SKM-1 treated with dmso at 0.1 percent for 144 hours (cell line): ENCODE measurements at regions not wholly inside any gene's neighbourhood (a gene's known extent, or its start where the extent isn't known, plus 50 kb on each side); places are given as distances from the start of the nearest gene placed in this dataset.

ENCODE experiments used
- DNase-seq: peaks from one replicate; lab custom pipeline; 2025; ENCODE audit not compliant: unreplicated experiment; lab: John Stamatoyannopoulos, UW

DNA sequence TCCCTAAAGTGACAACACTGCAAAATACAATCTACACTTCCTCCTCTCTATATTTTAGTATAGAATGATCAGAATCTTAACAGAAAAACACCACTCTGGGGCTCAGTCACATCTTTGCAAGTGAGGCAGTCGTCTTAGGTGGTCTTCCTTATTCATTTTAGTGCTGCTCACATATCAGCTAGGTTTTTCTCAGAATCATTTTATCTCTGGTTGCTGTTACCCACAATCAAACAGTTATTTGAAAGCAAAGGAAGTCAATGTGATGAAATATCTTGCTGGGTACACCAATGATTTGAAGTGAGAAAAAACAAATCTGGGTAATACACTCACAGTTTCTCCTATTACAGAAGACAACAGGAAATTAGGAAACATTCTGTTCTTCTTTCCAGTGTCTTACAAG, 275.2 kb downstream of the DSEL start:
- no peak for DNase-seq

DNA sequence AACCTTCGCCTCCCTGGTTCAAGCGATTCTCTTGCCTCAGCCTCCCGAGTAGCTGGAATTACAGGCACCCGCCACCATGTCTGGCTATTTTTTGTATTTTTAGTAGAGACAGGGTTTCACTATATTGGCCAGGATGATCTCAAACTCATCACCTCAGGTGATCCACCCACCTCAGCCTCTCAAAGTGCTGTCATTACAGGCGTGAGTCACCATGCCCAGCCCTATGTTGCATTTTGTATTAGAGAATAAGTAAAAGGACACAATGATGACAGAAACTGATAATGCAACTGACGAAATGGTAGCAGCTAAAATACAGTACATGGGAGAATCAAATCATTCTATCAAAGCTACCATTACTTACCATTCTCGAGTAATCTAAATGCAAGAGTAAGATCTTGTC, 276.7 kb downstream of the DSEL start:
- DNase-seq, result no peak

DNA sequence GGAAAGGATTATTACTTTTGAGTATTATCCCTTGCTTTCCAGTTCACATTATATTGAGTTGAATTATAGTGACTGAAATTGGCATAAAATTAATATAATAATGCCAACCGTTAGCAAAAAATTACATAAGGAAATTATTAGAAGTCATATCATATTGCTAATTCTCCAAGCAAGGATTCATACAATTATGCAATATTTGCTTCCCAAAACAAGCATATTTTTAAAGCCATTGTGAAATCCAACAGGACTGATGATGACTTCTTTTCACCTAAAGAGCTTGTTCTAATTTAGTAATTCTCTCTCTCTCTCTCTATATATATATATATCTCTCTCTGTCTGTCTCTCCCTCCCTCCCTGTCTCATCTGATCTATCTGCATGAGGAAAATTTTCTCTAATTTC, 283.5 kb downstream of the DSEL start:
- no peak for DNase-seq

DNA sequence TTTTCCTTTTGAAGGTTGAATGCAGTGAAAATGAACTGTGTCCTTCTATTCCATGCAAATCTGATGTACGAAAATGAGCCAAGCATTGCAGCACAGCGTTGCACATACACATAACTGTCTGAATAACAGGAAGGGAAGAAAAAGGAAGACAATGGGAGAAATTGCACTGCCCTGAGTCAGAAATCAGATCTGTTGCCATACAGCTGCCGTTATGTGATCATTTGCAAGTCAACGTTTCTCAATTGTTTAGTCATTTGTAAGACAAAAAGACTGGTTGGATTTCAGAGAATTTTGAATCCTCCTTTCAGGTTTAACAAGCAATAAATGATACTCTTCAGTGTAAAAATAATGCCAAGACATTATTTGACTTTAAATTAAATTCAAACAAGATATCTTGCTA, 284.1 kb downstream of the DSEL start:
- DNase-seq, result no peak

DNA sequence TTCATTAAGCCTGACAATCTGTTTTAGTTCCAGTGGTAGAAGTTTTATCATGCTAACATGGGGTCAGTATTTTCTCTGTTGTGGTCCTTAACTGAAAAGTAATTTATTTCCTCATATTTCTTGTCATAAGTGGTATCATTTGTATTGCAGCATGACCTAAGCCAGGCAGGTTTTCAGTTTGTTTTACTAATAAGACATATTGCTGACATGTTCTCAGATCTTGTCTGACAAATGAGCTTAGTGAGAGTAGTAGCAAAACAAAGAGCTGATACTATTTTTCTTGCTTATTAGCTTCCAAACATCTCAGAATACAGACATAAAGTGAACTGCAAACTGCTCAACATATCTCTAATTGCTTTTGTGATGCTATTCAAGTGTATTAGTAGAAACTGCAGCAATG, 293.6 kb downstream of the DSEL start:
- DNase-seq, result no peak

DNA sequence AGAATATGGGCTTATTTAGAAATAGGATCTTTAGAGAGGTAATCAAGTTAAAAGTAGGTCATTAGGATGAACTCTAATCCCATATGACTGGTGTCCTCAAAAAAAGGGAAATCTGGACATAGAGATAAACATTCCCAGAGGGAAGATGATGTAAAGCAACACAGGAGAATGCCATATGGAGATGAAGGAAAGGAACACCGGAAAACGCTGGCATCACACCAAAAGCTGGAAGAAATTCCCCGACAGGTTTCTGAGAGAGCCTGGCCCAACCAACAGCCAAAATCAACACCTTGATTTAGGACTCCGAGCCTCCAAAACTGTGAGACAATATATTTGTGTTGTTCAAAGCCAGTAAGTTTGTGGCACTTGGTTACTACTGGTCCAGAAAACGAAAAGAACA, 296.7 kb downstream of the DSEL start:
- DNase-seq, result no peak

DNA sequence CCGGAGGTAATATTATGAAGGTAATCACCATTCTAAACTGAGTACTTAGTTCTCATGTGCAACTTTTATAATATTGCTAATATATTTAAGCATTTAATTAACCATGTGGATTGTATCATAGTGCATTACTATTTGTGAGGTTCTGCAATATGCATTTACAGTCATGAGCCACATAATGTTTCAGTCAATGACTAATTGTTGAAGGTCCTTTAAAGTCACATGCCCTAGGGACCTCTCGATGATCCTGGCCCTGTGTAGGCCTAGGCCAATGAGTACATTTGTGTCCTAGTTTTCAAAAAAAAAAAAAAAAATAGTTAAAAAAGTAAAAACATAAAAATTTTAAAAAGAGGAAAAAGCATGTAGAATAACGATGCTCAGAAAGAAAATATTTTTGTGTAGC, 298.0 kb downstream of the DSEL start:
- no peak for DNase-seq

DNA sequence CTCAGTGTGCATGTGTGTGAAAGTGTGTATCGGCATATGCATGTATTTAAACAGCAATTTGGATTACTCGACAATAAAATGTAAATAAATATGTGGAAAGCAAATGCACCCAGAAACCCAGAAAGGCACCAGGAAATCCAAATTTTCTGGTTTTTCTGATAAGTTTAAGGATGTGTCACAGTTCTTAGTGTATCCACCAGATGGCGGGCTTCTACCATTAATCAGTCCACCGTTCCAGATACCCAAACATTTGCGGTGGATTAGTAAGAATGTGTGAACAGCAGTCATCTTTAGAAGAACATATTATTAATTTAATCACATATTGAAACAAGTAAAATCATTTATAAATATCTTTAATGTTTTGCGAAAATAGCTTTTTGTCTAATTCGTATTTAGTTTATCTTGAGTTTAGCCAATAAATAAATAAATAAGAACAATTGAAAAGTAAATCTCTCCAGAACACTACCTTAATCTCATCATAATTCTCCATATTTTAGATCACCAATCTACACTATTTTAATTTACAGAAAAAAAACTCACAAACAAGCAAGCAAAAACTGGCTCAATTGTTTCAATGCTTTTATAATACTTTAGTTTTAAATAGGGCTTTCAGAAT, 298.9 kb downstream of the DSEL start:
- peak; percentile 40 for DNase-seq

DNA sequence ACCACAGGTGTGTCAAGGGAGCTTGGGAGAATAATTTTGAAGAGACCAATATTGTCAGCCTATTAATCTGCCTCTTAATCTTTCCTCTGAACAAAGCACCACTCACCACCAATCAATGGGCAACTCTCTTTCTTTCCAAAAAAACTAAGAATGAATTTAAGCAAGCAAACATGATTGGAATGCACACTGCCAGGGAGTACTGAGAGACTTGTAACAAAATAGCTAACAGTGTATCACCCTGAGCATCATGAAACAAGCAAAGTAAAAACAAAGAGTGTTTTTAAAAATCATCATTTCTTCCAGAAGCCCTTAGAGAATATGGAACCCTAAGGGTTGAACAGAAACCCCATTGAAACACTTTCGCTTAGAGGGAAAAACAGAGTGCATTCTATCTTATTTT, 299.7 kb downstream of the DSEL start:
- DNase-seq, result no peak

DNA sequence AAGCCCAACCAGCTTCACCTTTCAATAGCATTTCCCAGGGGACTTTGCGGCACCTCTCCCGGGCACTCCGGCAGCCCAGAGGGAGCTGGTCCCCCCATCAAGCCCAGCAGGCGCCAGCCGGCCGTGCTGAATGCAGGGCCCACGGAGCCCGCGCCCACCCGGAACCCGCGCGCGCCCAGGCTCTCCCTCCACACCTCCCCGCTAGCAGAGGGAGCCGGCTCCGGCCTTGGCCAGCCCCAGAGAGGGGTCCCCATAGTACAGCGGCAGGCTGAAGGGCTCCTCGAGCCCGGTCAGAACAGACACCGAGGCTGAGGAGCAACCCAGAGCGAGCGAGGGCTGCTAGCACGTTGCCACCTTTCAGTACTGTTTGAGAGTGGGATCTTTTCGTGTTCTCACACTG, 300.8 kb downstream of the DSEL start:
- DNase-seq, result no peak

DNA sequence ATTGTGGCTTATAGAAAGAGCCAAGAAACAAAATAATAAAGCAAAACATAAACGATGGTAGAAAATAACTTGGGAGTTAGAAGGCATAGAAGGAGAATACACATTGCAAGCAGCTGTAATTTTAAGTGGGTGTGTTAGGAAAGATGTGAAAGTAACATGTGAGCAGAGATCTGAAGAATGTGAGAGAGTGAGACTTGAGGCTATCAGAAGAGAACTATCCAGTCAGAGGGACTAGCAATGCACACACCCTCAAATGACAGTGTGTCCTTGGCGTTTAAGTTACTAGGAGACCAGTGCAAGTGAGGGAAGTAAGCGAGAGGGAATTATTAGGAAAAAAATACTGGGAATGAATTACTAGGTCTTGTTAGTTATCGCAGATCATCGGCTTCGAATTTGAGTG, 304.9 kb downstream of the DSEL start:
- DNase-seq, result no peak

DNA sequence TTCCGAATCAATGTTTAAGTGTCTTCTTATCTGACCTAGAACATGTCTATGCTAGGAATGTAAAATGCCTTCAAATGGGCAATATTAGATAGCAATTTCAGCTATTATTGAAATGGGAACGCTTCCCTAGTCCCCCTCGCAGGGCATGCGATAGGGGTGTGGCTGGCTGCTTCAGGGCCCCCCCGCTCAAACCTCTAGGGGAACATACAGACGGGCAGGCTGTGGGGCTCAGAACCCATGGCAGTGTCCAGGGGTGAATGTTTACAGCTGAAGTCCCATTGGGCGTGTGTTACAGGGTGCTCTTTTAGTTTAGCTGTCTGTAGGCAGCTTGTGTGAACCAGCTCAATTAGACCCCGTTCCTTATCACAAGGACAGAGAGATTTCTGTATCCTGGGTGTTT, 315.9 kb downstream of the DSEL start:
- DNase-seq, result no peak

DNA sequence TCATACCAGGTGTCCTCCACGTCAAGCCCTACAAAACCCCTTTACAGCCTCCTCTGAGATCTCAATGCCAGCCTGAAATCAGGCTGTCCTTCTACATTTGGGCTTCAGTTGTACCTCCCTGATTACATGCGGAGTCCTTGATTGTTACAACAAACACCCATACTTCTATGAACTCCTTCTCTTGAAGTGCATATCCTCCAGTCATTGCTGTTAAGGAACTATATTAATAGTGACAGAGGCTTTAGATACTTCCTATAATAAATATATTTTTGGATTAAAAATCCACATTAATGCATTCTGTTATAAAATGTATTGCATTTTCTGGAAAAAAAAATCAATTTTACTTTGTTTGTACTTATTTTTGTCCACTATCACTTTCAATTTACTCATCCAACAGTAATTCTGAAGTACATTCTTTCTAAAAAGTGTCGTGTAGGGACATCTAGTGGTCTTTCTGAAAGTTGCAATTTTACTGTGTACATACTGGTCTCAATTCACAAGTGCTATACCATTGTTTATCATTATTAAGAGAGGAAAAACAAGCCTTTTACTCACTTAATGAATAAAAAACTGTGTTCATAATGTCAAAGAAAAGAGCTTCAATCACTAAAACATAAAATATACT, 316.4 kb downstream of the DSEL start:
- peak; percentile 24 for DNase-seq

DNA sequence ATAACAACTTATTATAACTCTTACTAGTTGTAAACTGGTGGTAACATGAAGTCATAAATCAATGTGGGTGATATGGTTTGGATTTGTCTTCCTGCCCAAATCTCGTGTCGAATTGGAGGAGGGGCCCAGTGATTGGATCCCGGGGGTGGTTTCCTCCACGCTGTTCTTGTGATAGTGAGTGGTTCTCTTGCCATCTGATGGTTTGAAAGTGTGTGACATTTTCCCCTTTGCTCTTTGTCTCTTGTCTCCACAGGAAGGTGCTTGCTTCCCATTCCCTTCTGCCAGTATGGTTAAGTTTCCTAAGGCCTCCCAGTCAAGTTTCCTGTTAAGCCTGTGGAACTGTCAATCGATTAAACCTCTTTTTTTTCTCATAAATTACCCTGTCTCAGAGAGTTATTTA, 321.6 kb downstream of the DSEL start:
- no peak for DNase-seq

DNA sequence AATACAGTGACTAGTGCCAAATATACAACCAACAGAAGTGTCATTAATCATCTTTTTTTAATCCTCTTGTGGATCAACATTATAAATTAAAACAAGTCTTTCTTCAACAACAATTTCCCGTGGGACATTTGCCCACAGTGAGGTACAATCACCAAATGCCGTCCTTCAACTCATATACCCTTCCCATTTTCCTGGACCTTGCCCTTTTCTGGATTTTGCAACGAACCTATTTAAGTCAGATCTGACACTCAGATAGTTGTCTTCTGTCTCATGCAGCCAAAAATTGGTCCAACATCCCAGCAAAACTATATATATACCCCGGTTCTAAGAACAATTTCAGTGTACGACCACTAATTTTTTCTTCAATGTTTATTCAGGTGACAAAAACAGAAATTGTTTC, 324.0 kb downstream of the DSEL start:
- DNase-seq, result no peak

DNA sequence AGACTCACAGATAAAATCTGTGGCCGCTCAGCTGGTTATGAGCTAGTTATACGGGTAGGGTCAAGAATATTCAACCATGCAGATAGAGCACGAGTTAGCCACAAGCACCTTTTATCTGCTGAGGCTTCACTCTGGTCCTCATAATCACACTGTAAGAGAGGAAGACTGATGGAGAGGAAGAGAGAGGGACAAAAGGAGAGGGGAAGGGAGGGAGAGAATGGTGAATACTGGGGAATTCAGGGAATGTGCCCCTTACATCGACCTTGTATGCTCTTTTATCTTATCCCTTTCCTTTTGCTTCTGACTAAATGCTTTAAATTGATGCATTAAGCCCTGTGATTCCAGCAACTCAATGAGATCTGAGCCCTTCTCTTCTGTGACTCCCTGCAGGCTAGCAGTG, 333.1 kb downstream of the DSEL start:
- no peak for DNase-seq

DNA sequence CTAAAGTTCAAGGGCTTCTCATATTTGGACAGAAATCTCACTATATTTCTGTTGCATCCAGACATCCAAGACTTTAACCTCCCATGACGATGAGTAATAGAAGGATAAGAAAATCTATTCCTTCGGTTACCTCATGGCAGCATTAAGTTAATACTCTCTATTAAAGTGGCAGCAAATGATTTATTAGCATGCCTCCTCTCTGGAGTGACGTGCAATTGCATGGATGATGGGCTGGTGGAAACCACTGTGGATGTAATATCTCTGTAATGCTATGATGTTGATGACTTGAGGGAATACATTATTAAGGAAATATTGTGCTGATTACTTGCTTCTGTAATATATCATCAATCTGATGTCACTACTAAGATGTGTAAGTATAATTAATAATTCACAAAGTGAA, 336.8 kb downstream of the DSEL start:
- no peak for DNase-seq

DNA sequence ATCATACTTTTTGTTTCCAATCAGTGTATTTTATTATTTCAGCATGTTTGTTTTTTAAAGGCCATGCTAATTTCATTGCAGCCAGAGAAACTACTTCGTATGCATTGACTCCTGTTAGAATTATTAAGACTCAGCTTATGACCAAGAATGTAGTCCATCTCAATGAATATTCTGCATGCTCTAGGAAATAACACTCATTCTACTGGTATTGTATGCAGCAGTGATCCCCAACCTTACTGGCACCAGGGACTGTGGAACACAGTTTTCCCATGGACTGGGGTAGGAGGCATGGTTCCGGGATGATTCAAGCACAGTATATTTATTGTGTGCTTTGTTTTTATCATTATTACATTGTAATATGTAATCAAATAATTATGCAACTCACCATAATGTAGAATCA, 356.9 kb downstream of the DSEL start:
- no peak for DNase-seq

DNA sequence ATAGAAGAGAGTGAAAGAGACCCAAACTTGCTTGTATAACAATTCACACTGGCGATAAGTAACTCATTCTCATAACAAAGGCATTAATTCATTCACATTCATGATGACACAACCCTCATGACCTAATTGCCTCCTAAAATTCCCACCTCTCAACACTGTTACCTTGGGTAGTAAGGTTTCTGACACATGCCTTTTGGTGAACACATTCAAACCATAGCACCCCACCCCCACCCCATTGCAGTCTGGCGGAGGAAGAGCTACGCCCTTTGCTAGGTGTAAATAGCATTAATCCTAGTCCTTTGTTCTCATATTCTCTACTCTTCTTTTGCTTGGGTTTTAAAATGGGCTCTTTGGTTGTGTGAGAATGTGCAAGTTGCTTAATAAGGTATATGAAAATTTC, 361.5 kb downstream of the DSEL start:
- no peak for DNase-seq

DNA sequence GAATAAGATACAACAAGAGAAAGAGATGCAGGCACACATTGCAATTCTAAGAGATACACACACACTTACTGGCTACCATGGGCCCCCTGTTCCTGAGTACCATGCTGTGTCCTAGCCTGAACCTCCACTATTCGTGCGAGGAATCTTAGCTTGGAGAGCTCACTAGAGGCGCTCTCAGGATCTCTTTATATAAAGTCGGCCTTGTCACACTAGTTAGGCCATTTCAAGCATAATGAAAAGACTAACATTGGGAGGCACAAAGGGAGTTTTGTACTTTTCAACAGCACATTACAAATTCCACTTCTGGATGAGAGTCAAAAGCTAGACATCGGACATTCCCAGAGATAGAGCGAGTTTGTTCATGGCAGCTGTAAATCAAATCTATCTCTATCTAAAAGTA, 365.2 kb downstream of the DSEL start:
- no peak for DNase-seq

DNA sequence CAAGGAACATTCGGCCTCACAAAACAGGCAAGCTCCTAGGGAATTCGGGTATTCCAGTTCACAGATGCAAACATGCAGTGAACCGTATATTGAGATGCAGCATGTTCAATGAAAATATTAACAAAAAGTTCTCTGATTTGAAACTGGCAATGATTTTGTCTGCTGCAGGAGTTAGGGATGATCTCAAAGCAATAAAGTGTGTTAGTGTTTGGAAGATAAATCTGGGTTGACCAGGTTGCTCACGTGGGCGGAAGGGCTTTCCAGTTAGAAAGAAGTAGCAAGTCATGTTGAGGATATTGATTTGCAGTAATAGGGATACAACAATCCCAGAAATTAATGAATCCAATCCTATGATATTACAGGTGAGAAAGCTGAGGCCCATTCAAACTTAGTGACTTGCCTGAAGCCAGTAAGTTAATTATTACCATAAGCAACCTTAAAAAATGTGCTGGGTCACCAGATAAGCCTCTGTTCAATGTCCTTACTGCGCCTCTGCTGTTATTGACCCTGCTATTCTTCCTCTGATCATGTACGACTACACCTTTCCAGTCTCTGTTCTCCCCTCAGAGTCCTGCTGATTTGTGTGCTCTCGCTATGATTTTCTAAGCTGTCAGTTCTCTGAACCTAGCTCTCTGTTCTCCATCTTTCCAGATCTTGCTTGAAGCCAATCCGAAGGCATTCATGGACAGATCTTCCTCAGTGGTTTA, 370.8 kb downstream of the DSEL start:
- no peak for DNase-seq

DNA sequence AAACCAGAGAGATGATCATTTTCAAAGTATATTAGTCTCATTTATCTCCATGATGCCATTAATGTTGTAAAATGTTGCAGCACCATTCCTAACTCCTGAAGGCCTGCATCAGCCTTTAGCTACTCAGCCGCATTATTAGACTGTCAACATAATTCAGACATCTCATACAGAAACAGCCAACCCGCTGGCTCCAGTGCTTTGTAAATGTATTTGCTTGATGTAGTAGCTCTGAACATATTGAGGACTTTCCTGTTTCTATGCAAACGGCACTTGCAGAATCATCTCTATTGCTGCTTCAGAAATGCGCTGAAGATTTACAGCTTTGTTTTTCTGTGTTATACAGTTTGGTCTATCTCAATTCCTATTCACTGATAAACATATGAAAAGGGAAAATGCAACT, 372.2 kb downstream of the DSEL start:
- DNase-seq, result no peak

DNA sequence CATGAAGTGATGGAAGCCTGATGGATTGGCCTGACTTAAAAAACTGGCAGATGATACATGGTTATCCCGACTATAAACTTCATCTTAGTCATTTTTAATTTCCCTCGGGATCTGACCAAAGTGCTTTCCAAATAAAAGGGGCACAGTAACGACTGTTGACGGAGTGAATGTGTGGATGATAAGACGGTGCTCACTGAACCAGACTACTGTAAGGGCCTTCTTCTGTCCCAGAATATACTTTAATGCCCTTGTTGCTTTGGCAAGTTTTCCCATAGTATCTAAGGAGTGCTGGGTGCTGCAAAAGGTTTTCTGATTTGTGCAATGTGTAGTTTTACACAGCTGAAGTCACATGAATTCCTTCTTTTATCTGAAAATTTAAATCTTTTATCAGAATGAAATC, 373.5 kb downstream of the DSEL start:
- DNase-seq, result no peak
